BE2C (cell line): ENCODE measurements at regions not wholly inside any gene's neighbourhood (a gene's known extent, or its start where the extent isn't known, plus 50 kb on each side); places are given as distances from the start of the nearest gene placed in this dataset.

ENCODE experiments used
- DNase-seq: peaks from one replicate; pipeline ENCODE4 v3.0.0-alpha.2; 2020
- H3K27me3 ChIP-seq: fragments of 250-450 bp; sonication (Bioruptor Pico); 2 replicates; pipeline ENCODE4 v1.5.1; 2020; ENCODE audit warnings: mild to moderate bottlenecking
- H3K36me3 ChIP-seq: fragments of 250-450 bp; sonication (Bioruptor Pico); 2 replicates; pipeline ENCODE4 v1.5.1; 2020; ENCODE audit warnings: mild to moderate bottlenecking
- H3K4me1 ChIP-seq: fragments of 250-450 bp; sonication (Bioruptor Pico); 2 replicates; pipeline ENCODE4 v1.5.1; 2020
- H3K4me3 ChIP-seq: 2 replicates; pipeline ENCODE4 v1.5.1; 2011; ENCODE audit warnings: low read depth, low read length
- H3K9me3 ChIP-seq: fragments of 250-450 bp; sonication (Bioruptor Pico); 2 replicates; pipeline ENCODE4 v1.5.1; 2020
- TF ChIP-seq, protein P1 (sequence below): IDR thresholded peaks from 2 replicates; pipeline ENCODE4 v1.5.1; 2012; ENCODE audit warnings: mild to moderate bottlenecking, low read depth, low read length

DNA sequence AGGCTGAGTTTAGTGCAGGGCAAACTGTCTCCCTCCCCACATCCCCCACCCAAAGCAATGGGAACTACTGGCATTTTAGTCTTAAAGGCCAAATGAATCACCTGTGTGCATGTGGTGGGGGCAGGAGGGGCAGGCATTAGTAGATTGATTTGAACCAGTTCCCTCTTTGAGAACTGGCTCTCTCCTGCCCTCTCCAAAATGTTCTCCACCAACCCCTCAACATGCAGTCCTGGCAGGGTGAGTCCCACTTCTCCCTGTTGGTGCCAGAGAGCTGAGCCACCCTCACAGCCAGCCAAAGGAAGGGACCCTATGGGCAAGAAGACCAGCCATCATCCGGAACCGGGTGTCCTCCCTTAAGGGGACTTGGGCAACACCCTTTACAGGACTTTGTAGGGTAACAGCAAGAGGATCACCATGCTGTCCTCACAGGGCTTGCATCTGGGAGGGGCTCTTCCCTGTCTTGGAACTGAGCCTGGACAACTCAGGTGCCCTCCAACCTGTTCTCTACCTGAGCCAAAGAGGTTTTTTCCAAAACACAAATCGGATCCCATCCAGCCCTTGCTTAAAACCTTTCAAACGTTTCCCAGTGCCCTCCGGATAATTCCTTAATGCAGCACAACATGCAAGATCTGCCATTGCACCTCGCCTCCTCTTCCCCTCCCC lies 80.6 kb downstream of the MRPL14 start:
- H3K4me1 ChIP-seq: peaks cover 25% of the 10 kb centered on the region
- DNase-seq: no peak
- no peaks in the 10 kb centered on the region for H3K27me3 ChIP-seq
- TF ChIP-seq, protein P1, sequence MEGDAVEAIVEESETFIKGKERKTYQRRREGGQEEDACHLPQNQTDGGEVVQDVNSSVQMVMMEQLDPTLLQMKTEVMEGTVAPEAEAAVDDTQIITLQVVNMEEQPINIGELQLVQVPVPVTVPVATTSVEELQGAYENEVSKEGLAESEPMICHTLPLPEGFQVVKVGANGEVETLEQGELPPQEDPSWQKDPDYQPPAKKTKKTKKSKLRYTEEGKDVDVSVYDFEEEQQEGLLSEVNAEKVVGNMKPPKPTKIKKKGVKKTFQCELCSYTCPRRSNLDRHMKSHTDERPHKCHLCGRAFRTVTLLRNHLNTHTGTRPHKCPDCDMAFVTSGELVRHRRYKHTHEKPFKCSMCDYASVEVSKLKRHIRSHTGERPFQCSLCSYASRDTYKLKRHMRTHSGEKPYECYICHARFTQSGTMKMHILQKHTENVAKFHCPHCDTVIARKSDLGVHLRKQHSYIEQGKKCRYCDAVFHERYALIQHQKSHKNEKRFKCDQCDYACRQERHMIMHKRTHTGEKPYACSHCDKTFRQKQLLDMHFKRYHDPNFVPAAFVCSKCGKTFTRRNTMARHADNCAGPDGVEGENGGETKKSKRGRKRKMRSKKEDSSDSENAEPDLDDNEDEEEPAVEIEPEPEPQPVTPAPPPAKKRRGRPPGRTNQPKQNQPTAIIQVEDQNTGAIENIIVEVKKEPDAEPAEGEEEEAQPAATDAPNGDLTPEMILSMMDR: no peak
- no peaks in the 10 kb centered on the region for H3K9me3 ChIP-seq
- no peaks in the 10 kb centered on the region for H3K36me3 ChIP-seq
- no peak overlapping the region for H3K4me3 ChIP-seq

DNA sequence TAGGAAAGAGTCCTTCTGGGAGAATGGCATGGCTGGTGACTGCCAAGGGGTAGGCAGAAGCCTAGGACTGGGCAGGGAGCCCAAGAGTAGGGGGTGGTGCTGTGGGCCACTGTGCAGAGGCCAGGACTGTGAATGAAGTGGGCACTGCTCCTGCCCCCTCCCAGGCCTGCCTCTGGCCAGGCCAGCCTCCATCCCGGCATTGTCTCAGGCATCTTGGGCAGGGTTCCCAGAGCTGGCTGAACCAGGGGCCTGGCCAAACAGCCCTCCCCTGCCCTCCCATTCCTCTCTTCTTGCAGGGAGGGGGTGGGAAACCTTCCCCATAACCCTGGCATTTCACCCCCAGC lies 81.6 kb downstream of the MRPL14 start:
- Histone ChIP-seq H3K4me1 (peaks cover 18% of the 10 kb centered on the region), H3K36me3 (no peaks in the 10 kb centered on the region)
- DNase-seq: peak; percentile 3

DNA sequence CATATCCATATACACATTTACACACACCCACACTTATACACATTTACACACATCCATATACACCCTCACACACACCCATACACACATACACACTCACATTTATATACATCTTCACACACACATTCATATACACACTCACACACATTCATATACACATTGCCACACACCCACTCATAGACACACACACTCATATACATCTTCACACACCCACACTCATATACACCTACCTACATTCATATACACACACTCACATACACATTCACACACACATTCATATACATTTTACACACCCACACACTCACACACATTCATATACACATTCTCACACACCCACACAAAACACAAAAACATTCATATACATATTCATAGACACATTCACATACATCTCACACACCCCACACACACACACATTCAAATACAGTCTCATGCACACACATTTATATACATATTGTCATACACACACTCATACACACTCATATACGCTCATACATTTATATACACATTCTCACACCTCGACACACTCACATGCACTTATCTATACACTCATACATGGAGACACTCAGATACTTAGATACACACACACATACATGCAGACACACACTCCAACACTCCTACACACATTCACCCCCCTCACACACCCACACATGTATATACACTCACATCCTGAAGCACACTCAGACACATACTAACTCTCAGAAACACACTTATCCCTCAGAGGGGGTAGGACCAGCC lies 82.1 kb downstream of the MRPL14 start:
- no peaks in the 10 kb centered on the region for H3K36me3 ChIP-seq

More for the DNA sequence above, 81.6 kb downstream of the MRPL14 start:
- TF ChIP-seq, protein P1: no peak
- Histone ChIP-seq H3K4me3 (no peak overlapping the region), H3K27me3 (no peaks in the 10 kb centered on the region), H3K9me3 (no peaks in the 10 kb centered on the region)

DNA sequence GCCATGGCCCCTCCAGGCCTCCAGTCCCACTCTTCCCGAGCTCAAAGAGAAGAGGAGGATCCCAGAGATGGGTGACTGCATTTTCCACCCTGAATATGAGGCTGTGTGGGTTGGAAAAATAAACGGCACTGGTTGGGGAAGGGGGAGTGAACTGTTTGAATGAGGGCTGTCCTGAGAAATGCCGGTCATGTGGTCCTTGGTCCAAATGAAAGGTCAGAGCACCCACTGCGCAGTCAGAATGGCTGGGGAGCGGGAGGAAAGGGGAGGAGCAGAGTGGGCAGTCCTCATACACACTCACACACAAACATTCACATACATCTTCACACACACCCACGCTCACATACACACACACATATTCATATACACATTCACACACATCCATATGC lies 83.1 kb downstream of the MRPL14 start:
- no peaks in the 10 kb centered on the region for H3K36me3 ChIP-seq
- no peaks in the 10 kb centered on the region for H3K9me3 ChIP-seq
- H3K4me1 ChIP-seq: peaks cover 11% of the 10 kb centered on the region
- TF ChIP-seq, protein P1: no peak
- H3K27me3 ChIP-seq: no peaks in the 10 kb centered on the region
- no peak for DNase-seq
- no peak overlapping the region for H3K4me3 ChIP-seq

More for the DNA sequence above, 82.1 kb downstream of the MRPL14 start:
- H3K4me3 ChIP-seq: no peak overlapping the region
- no peaks in the 10 kb centered on the region for H3K9me3 ChIP-seq
- H3K27me3 ChIP-seq: no peaks in the 10 kb centered on the region
- DNase-seq: no peak
- TF ChIP-seq, protein P1: no peak
- peaks cover 13% of the 10 kb centered on the region for H3K4me1 ChIP-seq

DNA sequence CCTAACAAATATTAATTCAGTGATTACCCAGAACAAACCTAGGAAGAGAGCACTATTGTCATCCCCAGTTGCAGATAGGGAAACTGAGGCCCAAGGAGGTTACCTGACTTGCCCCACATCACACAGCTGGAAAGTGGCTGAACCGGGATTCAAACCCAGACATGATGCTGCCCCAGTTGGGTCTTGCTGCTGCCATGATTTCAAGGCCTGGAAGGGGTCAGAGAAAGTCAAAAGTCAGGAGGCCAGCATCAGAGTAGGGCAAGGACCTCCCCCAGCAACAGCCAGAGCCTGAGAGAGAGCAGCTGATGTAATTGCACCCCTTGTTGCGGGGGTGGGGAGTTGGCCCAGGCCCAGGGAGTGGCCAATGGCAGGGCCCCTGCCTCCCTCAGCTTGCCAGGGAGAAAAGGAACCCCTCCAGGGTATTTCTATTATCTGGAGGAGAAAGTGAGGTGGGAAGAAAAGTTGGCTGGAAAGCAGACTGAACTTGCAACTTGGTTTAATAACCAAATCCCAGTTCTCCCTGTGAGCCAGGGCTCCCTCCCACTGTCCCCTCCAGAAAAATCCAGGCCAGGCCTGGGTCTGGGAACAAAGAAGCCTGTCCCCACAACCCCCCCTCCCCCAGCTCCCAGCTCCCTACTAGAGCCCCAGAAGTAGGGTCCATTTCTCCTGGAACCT lies 83.6 kb downstream of the MRPL14 start:
- no peaks in the 10 kb centered on the region for H3K27me3 ChIP-seq
- H3K4me1 ChIP-seq: peaks cover 9% of the 10 kb centered on the region
- no peaks in the 10 kb centered on the region for H3K9me3 ChIP-seq
- H3K36me3 ChIP-seq: no peaks in the 10 kb centered on the region
- peak; percentile 62 for DNase-seq
- H3K4me3 ChIP-seq: no peak overlapping the region
- TF ChIP-seq, protein P1: no peak
